Gastrocnemius medialis (tissue), 4 donors: ENCODE measurements at regions not wholly inside any gene's neighbourhood (a gene's known extent, or its start where the extent isn't known, plus 50 kb on each side); places are given as distances from the start of the nearest gene placed in this dataset.

ENCODE experiments used
- POLR2A ChIP-seq, 2 donors: fragments of 450-650 bp; IDR thresholded peaks; one replicate each; pipeline ENCODE4 v1.6.1; 2017; ENCODE audit warnings: antibody characterized with exemption in 2 of 2, mild to moderate bottlenecking in 2 of 2, moderate library complexity in 2 of 2
- TF ChIP-seq, protein P1 (sequence below), 5 experiments: fragments of 450-650 bp in 3 of 5; fragments of 200-600 bp in 2 of 5; sonication (generic) in 2 of 5; IDR thresholded peaks in 4 of 5; conservative IDR thresholded peaks in 1 of 5; 1 replicate in 4 of 5; 2 replicates in 1 of 5; pipeline ENCODE4 v1.5.1; 2016 to 2019; ENCODE audit warnings: antibody characterized with exemption in 5 of 5, mild to moderate bottlenecking in 3 of 5, moderate library complexity in 3 of 5

DNA sequence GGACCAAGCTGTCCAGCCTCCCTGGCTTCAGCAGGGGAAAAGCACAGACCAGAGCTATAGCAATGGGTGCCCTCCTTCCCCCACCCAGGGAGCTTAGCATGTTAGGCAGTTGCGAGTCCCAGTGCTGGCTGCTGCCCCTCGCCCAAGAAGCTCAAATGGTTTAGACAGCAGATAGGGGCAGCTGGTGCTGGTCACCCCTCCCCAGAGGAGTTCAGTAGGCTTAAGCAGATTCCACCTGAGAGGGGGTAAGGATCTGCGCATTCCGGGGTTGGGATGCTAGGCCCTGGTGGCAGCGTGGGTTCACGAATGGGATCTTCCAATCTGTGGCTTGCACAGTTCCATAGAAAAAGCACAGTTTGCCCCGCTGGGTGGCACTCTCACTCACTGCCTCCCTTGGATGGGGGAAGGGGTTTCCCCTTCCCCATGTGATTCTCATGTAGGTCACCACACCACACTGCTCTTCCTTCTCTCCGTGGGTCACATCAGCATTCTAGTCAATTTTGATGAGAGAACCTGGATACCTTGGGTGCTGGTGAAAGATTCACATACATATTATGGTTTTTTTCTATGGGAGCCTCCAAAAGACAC is 665.6 kb downstream of the C12orf50 start:
- TF ChIP-seq, protein P1, sequence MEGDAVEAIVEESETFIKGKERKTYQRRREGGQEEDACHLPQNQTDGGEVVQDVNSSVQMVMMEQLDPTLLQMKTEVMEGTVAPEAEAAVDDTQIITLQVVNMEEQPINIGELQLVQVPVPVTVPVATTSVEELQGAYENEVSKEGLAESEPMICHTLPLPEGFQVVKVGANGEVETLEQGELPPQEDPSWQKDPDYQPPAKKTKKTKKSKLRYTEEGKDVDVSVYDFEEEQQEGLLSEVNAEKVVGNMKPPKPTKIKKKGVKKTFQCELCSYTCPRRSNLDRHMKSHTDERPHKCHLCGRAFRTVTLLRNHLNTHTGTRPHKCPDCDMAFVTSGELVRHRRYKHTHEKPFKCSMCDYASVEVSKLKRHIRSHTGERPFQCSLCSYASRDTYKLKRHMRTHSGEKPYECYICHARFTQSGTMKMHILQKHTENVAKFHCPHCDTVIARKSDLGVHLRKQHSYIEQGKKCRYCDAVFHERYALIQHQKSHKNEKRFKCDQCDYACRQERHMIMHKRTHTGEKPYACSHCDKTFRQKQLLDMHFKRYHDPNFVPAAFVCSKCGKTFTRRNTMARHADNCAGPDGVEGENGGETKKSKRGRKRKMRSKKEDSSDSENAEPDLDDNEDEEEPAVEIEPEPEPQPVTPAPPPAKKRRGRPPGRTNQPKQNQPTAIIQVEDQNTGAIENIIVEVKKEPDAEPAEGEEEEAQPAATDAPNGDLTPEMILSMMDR (IDR thresholded peaks at IDR 0.05 in 4 of 5, conservative IDR thresholded peaks at IDR 0.05 in 1 of 5): no peak
- no peak for TF ChIP-seq POLR2A (IDR thresholded peaks at IDR 0.05)
